ENCODE measurements at regions not wholly inside any gene's neighbourhood (a gene's known extent, or its start where the extent isn't known, plus 50 kb on each side); places are given as distances from the start of the nearest gene placed in this dataset.
"Not testable (repeated sequence)": the region's sequence is repeated elsewhere in the genome, so short reads cannot be mapped to it uniquely, and the experiment has no call there.

DNA sequence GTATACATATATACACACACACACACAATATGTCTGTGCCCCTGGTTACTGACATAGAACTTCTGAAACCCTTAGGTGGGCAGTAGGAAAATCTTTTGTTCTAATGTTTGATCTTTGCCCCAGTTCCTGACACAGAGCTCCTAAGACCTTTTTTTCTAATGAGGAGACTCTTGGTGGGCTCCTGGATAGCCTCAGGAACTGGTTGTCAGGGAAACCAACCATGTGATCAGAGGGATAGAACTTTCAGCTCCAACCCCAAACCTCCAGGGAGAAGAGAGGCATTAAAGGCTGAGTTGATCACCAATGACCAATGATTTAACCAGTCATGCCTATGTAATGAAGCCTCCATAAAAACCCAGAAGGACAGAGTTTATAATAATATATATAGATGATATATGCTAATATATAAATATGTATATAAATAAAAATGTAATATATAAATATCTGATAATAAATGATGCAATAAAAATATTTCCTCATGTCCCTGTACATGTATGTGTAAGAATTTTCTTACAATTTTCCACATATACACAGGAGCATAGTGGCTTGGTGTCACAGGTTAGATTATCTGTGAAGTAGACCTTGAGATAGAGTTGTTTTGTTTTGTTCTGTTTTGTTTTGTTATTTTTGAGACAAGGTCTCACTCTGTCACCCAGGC lies 93.3 kb downstream of the GPX5 start:
- H3K4me3 ChIP-seq, result no peak overlapping the region
- no peaks in the 10 kb centered on the region for H3K4me1 ChIP-seq
- peaks cover 0 to 12% (median 6%) of the 10 kb centered on the region in 4 donors for H3K9me3 ChIP-seq
- intact Hi-C loops (cut with DNase I; ENCODE audit: low total_unique reads), result no loop called here
- no peaks in the 10 kb centered on the region for H3K36me3 ChIP-seq
- TF ChIP-seq, protein P1, sequence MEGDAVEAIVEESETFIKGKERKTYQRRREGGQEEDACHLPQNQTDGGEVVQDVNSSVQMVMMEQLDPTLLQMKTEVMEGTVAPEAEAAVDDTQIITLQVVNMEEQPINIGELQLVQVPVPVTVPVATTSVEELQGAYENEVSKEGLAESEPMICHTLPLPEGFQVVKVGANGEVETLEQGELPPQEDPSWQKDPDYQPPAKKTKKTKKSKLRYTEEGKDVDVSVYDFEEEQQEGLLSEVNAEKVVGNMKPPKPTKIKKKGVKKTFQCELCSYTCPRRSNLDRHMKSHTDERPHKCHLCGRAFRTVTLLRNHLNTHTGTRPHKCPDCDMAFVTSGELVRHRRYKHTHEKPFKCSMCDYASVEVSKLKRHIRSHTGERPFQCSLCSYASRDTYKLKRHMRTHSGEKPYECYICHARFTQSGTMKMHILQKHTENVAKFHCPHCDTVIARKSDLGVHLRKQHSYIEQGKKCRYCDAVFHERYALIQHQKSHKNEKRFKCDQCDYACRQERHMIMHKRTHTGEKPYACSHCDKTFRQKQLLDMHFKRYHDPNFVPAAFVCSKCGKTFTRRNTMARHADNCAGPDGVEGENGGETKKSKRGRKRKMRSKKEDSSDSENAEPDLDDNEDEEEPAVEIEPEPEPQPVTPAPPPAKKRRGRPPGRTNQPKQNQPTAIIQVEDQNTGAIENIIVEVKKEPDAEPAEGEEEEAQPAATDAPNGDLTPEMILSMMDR (IDR thresholded peaks at IDR 0.05), result no peak
- TF ChIP-seq EP300 (IDR thresholded peaks at IDR 0.05) (no peak), POLR2A (IDR thresholded peaks at IDR 0.05) (no peak), POLR2AphosphoS5 (IDR thresholded peaks at IDR 0.05) (no peak)
- H3K27ac ChIP-seq, result no peak overlapping the region
- peaks cover 0 to 65% (median 26%) of the 10 kb centered on the region in 3 donors for H3K27me3 ChIP-seq
- no peak for DNase-seq

DNA sequence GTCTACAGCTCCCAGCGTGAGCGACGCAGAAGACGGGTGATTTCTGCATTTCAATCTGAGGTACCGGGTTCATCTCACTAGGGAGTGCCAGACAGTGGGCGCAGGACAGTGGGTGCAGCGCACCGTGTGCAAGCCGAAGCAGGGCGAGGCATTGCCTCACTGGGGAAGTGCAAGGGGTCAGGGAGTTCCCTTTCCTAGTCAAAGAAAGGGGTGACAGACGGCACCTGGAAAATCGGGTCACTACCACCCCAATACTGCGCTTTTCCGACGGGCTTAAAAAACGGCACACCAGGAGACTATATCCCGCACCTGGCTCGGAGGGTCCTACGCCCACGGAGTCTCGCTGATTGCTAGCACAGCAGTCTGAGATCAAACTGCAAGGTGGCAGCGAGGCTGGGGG lies 95.6 kb downstream of the GPX5 start:
- H3K4me3 ChIP-seq; H3K9me3 ChIP-seq; intact Hi-C loops (cut with DNase I; ENCODE audit: low total_unique reads); H3K36me3 ChIP-seq; H3K4me1 ChIP-seq; DNase-seq; H3K27ac ChIP-seq: not testable (repeated sequence)
- WGBS, 5 donors, result 19 to 37% (median 25%) methylated on average over 16 to 21 of the region's 22 CpGs
- peaks cover 0 to 43% (median 16%) of the 10 kb centered on the region in 3 donors for H3K27me3 ChIP-seq

DNA sequence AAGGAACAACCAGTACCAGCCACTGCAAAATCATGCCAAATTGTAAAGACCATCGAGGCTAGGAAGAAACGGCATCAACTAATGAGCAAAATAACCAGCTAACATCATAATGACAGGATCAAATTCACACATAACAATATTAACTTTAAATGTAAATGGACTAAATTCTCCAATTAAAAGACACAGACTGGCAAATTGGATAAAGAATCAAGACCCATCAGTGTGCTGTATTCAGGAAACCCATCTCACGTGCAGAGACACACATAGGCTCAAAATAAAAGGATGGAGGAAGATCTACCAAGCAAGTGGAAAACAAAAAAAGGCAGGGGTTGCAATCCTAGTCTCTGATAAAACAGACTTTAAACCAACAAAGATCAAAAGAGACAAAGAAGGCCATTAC lies 97.6 kb downstream of the GPX5 start:
- H3K27ac ChIP-seq; H3K4me3 ChIP-seq; H3K4me1 ChIP-seq; DNase-seq; intact Hi-C loops (cut with DNase I; ENCODE audit: low total_unique reads); H3K36me3 ChIP-seq: not testable (repeated sequence)
- 88 to 98% (median 92%) methylated on average over 2 to 3 of the region's 3 CpGs for WGBS, 5 donors
- peaks cover 0 to 12% (median 7%) of the 10 kb centered on the region in 4 donors for H3K9me3 ChIP-seq
- peaks cover 0 to 25% (median 8%) of the 10 kb centered on the region in 3 donors for H3K27me3 ChIP-seq

DNA sequence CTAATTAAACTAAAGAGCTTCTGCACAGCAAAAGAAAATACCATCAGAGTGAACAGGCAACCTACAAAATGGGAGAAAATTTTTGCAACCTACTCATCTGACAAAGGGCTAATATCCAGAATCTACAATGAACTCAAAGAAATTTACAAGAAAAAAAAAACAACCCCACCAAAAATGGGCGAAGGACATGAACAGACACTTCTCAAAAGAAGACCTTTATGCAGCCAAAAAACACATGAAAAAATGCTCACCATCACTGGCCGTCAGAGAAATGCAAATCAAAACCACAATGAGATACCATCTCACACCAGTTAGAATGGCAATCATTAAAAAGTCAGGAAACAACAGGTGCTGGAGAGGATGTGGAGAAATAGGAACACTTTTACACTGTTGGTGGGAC lies 100.7 kb downstream of the GPX5 start:
- H3K36me3 ChIP-seq; H3K27ac ChIP-seq; intact Hi-C loops (cut with DNase I; ENCODE audit: low total_unique reads); H3K4me3 ChIP-seq; H3K27me3 ChIP-seq; DNase-seq; H3K4me1 ChIP-seq: not testable (repeated sequence)
- H3K9me3 ChIP-seq, result peaks cover 0 to 10% (median 7%) of the 10 kb centered on the region in 4 donors
- 35 to 75% (median 58%) methylated on average over 1 to 2 of the region's 2 CpGs for WGBS, 5 donors

DNA sequence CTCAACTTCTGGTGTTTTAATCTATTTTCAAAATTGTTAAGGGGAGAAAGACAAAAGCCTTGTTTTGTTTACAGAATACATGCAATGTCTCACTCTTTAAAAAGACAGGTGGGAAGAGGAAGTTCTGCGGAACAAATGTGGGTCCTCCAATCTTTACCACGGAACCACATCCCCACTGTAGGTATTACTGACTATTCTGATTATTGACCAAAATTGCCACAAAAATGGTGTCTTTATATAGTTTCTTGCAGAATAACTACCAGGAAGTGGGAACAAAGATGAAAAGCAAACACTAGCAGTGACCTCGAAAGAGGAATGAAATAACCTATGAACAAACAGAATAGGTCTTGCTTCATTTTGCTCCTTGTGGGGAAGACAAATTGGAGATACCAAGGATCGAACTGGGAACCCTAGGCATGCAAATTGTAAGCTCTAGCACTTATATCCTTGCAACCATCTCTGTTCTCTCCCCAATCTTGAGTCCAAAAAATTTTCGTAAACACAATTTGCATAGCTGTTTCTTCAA lies 106.7 kb downstream of the GPX5 start:
- TF ChIP-seq POLR2AphosphoS5 (IDR thresholded peaks at IDR 0.05), result no peak
- TF ChIP-seq EP300 (IDR thresholded peaks at IDR 0.05), result no peak
- no peak for TF ChIP-seq POLR2A (IDR thresholded peaks at IDR 0.05)
- TF ChIP-seq, protein P1 (IDR thresholded peaks at IDR 0.05), result no peak
- 67 to 73% (median 72%) methylated on average over 5 of the region's 5 CpGs for WGBS, 5 donors
- DNase-seq, result no peak
- H3K4me3 ChIP-seq, result no peak overlapping the region
- H3K9me3 ChIP-seq, result peaks cover 0 to 13% (median 6%) of the 10 kb centered on the region in 4 donors
- H3K27ac ChIP-seq, result no peak overlapping the region
- H3K4me1 ChIP-seq, result peaks cover 0 to 14% (median 6%) of the 10 kb centered on the region in 4 donors
- peaks cover 3 to 66% (median 24%) of the 10 kb centered on the region in 3 donors for H3K27me3 ChIP-seq
- H3K36me3 ChIP-seq, result no peaks in the 10 kb centered on the region
- intact Hi-C loops (cut with DNase I; ENCODE audit: low total_unique reads), result no loop called here

Measured in stomach (tissue), 8 donors.